ENCODE measurements at regions not wholly inside any gene's neighbourhood (a gene's known extent, or its start where the extent isn't known, plus 50 kb on each side); places are given as distances from the start of the nearest gene placed in this dataset.

- H3K36me3 ChIP-seq, result no peaks in the 10 kb centered on the region
- peak; percentile 36 to 37 for DNase-seq (ENCODE audit: low read depth in 1 of 2, low spot score in 2 of 2)
- H3K27ac ChIP-seq, result no peak overlapping the region
- no peaks in the 10 kb centered on the region for H3K27me3 ChIP-seq (replicated peaks)
- H3K9me3 ChIP-seq (replicated peaks), result no peaks in the 10 kb centered on the region
- no peak overlapping the region for H3K4me3 ChIP-seq
- H3K4me1 ChIP-seq (replicated peaks), result peaks cover 3% of the 10 kb centered on the region; the same call in 1 of the 2 replicates
Observed at GRCh38 chr3:117059067-117059955, 349.7 kb downstream of the TUSC7 start.

DNA sequence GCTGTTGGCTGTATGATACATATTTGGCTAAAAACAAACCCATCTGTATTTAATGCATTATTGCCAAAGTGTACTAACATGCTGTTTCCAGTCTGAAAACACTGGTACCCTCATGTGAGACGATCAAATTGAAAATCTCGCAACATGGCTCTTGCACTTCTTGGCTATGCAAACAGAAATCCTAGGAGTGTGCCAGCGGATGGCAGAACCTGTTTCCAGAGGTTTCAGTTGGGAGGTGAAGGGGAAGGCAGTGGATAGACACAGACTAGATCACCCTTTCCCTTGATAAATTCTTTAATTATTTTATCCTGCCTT lies 350.3 kb downstream of the TUSC7 start:
- H3K9me3 ChIP-seq (replicated peaks), result no peaks in the 10 kb centered on the region
- peaks cover 3% of the 10 kb centered on the region; the same call in 1 of the 2 replicates for H3K4me1 ChIP-seq (replicated peaks)
- H3K27ac ChIP-seq, result no peak overlapping the region
- DNase-seq (ENCODE audit: low read depth in 1 of 2, low spot score in 2 of 2), result no peak
- H3K4me3 ChIP-seq, result no peak overlapping the region
- H3K36me3 ChIP-seq, result no peaks in the 10 kb centered on the region
- no peaks in the 10 kb centered on the region for H3K27me3 ChIP-seq (replicated peaks)

GRCh38 chr3:117063930-117064329 lies 354.4 kb downstream of the TUSC7 start:
- Histone ChIP-seq H3K4me1 (replicated peaks) (0 out of 2 replicates have a peak, but pooled peaks cover 3% of the 10 kb centered on the region), H3K27ac (no peak overlapping the region), H3K27me3 (replicated peaks) (no peaks in the 10 kb centered on the region), H3K9me3 (replicated peaks) (no peaks in the 10 kb centered on the region), H3K4me3 (no peak overlapping the region), H3K36me3 (no peaks in the 10 kb centered on the region)
- DNase-seq (ENCODE audit: low read depth in 1 of 2, low spot score in 2 of 2), result no peak

GRCh38 chr3:117068301-117068700 lies 358.7 kb downstream of the TUSC7 start:
- H3K9me3 ChIP-seq (replicated peaks), result no peaks in the 10 kb centered on the region
- no peak overlapping the region for H3K27ac ChIP-seq
- DNase-seq (ENCODE audit: low read depth in 1 of 2, low spot score in 2 of 2), result no peak
- H3K4me1 ChIP-seq (replicated peaks), result no peaks in the 10 kb centered on the region
- H3K4me3 ChIP-seq, result no peak overlapping the region
- no peaks in the 10 kb centered on the region for H3K27me3 ChIP-seq (replicated peaks)
- H3K36me3 ChIP-seq, result no peaks in the 10 kb centered on the region

DNA sequence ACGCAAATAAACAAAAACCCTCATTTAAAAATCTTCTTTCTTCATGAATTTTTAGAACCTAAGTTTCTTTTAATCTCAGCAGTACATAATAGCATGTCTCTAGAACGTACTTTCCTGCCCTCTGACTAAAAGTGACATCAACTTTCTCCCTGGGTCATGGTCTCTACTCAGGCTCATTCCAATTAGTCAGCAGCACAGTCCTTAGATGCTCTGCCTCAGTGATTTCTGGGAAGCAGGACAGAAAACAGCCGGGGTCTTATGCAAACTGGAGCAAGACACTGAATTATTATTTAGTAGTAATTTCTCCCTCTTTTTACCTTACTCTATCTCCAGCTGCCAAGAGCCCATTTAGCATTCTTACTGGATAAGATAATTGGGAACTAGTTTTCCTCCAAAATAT lies 365.2 kb downstream of the TUSC7 start:
- Histone ChIP-seq H3K9me3 (replicated peaks) (no peaks in the 10 kb centered on the region), H3K27ac (no peak overlapping the region), H3K36me3 (no peaks in the 10 kb centered on the region), H3K27me3 (replicated peaks) (no peaks in the 10 kb centered on the region), H3K4me3 (no peak overlapping the region), H3K4me1 (replicated peaks) (no peaks in the 10 kb centered on the region)
- DNase-seq (ENCODE audit: low read depth in 1 of 2, low spot score in 2 of 2), result no peak

DNA sequence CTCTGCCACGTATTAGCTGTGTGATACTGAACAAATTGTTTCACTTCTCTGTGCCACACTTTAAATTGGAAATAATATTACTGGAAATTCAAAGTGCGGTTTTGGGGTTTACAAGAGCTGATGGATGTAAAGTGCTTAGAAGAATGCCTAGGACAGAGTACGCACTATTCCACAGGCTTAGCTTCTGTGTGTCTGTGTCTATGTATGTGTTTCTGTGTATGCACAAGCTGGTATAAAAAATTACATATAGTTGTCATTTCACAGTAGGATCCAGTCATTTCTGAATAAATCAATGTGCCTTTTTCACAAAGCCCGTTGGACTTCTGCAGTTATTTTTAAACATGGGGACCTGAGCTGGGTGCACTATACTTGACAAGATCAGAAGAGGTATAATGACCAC lies 370.4 kb downstream of the TUSC7 start:
- no peaks in the 10 kb centered on the region for H3K36me3 ChIP-seq
- DNase-seq (ENCODE audit: low read depth in 1 of 2, low spot score in 2 of 2), result no peak
- no peaks in the 10 kb centered on the region for H3K27me3 ChIP-seq (replicated peaks)
- no peaks in the 10 kb centered on the region for H3K4me1 ChIP-seq (replicated peaks)
- no peaks in the 10 kb centered on the region for H3K9me3 ChIP-seq (replicated peaks)
- H3K27ac ChIP-seq, result no peak overlapping the region
- no peak overlapping the region for H3K4me3 ChIP-seq

DNA sequence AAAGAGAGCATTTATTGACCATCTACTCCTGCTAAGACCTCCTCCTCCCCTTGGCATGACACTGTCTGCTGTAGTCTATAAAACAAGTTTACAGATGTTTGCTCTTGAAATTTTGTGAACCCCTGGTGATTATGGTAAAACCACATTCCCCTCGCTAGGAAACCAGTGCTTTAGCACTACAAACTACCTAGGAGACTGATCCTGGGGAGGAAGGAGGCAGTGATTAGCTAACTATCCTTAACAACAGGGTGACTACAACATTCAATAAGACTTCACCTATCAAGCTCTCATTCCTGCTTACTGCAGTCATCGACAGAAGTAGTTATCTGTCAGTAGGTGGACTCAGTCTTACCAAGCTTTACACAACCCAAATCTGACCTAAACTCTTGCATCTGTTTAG lies 371.3 kb downstream of the TUSC7 start:
- H3K9me3 ChIP-seq (replicated peaks), result no peaks in the 10 kb centered on the region
- H3K27me3 ChIP-seq (replicated peaks), result no peaks in the 10 kb centered on the region
- H3K4me3 ChIP-seq, result no peak overlapping the region
- H3K4me1 ChIP-seq (replicated peaks), result no peaks in the 10 kb centered on the region
- no peak overlapping the region for H3K27ac ChIP-seq
- DNase-seq (ENCODE audit: low read depth in 1 of 2, low spot score in 2 of 2), result no peak
- no peaks in the 10 kb centered on the region for H3K36me3 ChIP-seq

GRCh38 chr3:117084277-117084676 lies 374.7 kb downstream of the TUSC7 start:
- Histone ChIP-seq H3K4me3 (no peak overlapping the region), H3K36me3 (no peaks in the 10 kb centered on the region), H3K4me1 (replicated peaks) (no peaks in the 10 kb centered on the region), H3K27ac (no peak overlapping the region), H3K27me3 (replicated peaks) (no peaks in the 10 kb centered on the region), H3K9me3 (replicated peaks) (no peaks in the 10 kb centered on the region)
- DNase-seq (ENCODE audit: low read depth in 1 of 2, low spot score in 2 of 2), result no peak

- no peaks in the 10 kb centered on the region for H3K27me3 ChIP-seq (replicated peaks)
Observed at GRCh38 chr3:117084739-117085270, 375.2 kb downstream of the TUSC7 start.

DNA sequence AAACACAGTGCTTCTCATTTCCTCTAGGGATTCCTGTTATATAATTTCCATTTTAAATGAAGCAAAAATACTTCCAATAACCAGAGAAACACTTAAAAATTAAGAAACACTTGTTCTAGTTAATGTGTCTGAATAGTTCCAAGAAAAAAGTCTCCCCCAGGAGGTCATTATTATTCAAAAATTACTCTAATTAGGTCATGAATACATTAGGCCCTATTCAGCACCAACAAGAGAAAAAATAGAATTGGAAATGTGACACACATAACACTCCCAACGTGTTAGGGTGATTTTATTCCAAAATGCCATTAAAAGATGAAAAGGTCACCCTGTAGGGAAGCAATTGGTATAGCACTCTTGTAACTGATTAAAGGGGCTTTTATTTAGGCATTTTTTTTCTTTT lies 382.1 kb downstream of the TUSC7 start:
- H3K4me1 ChIP-seq (replicated peaks), result no peaks in the 10 kb centered on the region

More at GRCh38 chr3:117084739-117085270, 375.2 kb downstream of the TUSC7 start:
- Histone ChIP-seq H3K27ac (no peak overlapping the region), H3K9me3 (replicated peaks) (no peaks in the 10 kb centered on the region), H3K36me3 (no peaks in the 10 kb centered on the region), H3K4me1 (replicated peaks) (no peaks in the 10 kb centered on the region), H3K4me3 (no peak overlapping the region)
- no peak for DNase-seq (ENCODE audit: low read depth in 1 of 2, low spot score in 2 of 2)

DNA sequence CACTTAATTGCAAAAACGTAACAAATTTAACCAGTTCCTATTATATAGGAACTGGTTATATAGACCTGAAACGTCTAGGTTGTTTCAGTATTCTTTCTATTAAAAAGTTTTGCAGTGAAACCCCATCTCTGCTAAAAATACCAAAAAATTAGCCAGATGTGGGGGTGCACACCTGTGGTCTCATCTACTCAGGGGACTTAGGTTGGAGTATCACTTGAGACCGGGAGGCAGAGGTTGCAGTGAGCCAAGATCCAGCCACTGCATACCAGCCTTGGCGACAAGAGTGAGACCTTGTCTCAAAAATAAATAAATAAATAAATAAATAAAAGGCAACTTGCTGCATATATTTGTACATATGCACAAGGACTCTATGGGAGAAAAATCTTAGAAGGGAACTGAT lies 387.0 kb downstream of the TUSC7 start:
- no peak overlapping the region for H3K27ac ChIP-seq
- no peak for DNase-seq (ENCODE audit: low read depth in 1 of 2, low spot score in 2 of 2)
- H3K36me3 ChIP-seq, result no peaks in the 10 kb centered on the region
- no peak overlapping the region for H3K4me3 ChIP-seq
- H3K27me3 ChIP-seq (replicated peaks), result no peaks in the 10 kb centered on the region
- H3K9me3 ChIP-seq (replicated peaks), result no peaks in the 10 kb centered on the region
- H3K4me1 ChIP-seq (replicated peaks), result no peaks in the 10 kb centered on the region

More for the DNA sequence above, 382.1 kb downstream of the TUSC7 start:
- Histone ChIP-seq H3K4me3 (no peak overlapping the region), H3K27ac (no peak overlapping the region), H3K9me3 (replicated peaks) (no peaks in the 10 kb centered on the region), H3K27me3 (replicated peaks) (no peaks in the 10 kb centered on the region), H3K36me3 (no peaks in the 10 kb centered on the region)
- DNase-seq (ENCODE audit: low read depth in 1 of 2, low spot score in 2 of 2), result no peak

- Histone ChIP-seq H3K4me1 (replicated peaks) (no peaks in the 10 kb centered on the region), H3K9me3 (replicated peaks) (no peaks in the 10 kb centered on the region), H3K4me3 (no peak overlapping the region), H3K36me3 (no peaks in the 10 kb centered on the region), H3K27ac (no peak overlapping the region), H3K27me3 (replicated peaks) (no peaks in the 10 kb centered on the region)
- DNase-seq (ENCODE audit: low read depth in 1 of 2, low spot score in 2 of 2), result no peak
Observed at GRCh38 chr3:117097351-117097750, 387.8 kb downstream of the TUSC7 start.

DNA sequence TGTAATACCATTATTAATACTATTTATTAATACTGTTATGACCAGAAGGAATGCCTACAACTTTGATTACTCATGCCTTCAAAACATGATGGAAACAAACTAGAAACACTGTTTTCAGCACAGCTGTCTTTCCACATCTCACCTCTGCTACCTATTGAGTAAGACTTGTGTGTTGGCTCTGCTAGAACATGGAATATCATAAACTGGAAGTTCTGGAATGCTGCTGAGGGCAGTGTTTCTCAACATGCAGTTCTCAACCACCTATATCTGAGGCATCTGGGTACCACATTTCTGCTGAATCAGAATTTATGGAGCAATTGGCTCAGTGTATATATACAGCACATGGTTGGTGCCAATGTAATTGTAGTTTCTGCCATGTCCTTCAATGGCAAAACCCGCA lies 392.1 kb downstream of the TUSC7 start:
- Histone ChIP-seq H3K27ac (no peak overlapping the region), H3K9me3 (replicated peaks) (0 out of 2 replicates have a peak, but pooled peaks cover 2% of the 10 kb centered on the region), H3K36me3 (no peaks in the 10 kb centered on the region), H3K4me3 (no peak overlapping the region), H3K27me3 (replicated peaks) (no peaks in the 10 kb centered on the region), H3K4me1 (replicated peaks) (peaks cover 22% of the 10 kb centered on the region)
- no peak for DNase-seq (ENCODE audit: low read depth in 1 of 2, low spot score in 2 of 2)

DNA sequence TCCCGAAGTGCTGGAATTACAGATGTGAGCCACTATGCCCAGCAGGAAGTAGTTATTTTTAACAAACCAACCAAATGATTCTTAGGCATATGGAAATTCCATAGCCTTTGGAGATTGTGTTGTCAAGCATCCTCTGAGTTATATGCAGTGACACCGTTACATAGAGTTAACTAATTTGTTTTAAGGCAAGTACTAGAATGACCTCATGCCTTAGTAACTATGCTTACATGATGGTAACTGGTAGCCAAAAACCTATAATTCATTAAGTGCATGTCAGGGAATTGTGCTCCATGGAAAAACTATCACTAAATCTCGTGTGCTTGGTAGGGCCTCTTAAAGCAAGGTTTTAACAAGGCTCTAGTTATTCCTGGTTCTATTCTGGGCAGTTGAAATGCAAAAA lies 392.8 kb downstream of the TUSC7 start:
- H3K4me1 ChIP-seq (replicated peaks), result peaks cover 25% of the 10 kb centered on the region
- no peaks in the 10 kb centered on the region for H3K36me3 ChIP-seq
- H3K27ac ChIP-seq, result no peak overlapping the region
- H3K27me3 ChIP-seq (replicated peaks), result no peaks in the 10 kb centered on the region
- H3K4me3 ChIP-seq, result no peak overlapping the region
- H3K9me3 ChIP-seq (replicated peaks), result 0 out of 2 replicates have a peak, but pooled peaks cover 2% of the 10 kb centered on the region
- no peak for DNase-seq (ENCODE audit: low read depth in 1 of 2, low spot score in 2 of 2)
